Endothelial cell of umbilical vein (primary cell): ENCODE measurements at regions not wholly inside any gene's neighbourhood (a gene's known extent, or its start where the extent isn't known, plus 50 kb on each side); places are given as distances from the start of the nearest gene placed in this dataset.

Experiments used
- JUN ChIP-seq: IDR thresholded peaks from 2 replicates; pipeline ENCODE4 v1.6.1; 2011; ENCODE audit warnings: borderline replicate concordance, low read depth; ENCODE audit not compliant: insufficient read length, insufficient read depth
- TF ChIP-seq, protein P1 (sequence below), 2 donors: IDR thresholded peaks; 1 replicate in 1 of 2; 2 replicates in 1 of 2; pipeline ENCODE4 v1.5.1; 2011; ENCODE audit warnings: low read length in 2 of 2, mild to moderate bottlenecking in 2 of 2, moderate library complexity in 2 of 2, control low read depth in 1 of 2, inconsistent platforms in 1 of 2, low read depth in 1 of 2; ENCODE audit not compliant: insufficient read depth in 1 of 2; ENCODE audit errors: extremely low read depth in 1 of 2

DNA sequence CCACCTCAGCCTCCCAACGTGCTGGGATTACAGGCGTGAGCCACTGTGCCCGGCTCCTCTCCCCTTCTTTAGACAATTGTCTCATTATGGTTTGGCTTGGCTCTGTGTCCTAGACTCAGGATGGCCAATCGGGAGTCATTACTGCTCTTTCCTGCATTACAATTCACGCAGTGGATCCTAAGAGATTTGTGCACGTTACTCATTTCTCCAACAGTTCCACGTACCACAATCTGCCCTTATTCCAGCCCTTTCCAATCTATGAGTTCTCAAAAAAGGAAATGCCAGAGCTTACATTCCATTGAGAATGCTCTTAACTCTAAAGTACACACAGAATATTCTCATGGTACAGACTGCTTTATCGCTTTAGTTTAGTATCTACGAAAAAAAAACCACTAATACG, 357.0 kb downstream of the GPATCH2 start:
- no peak for TF ChIP-seq JUN
- TF ChIP-seq, protein P1, sequence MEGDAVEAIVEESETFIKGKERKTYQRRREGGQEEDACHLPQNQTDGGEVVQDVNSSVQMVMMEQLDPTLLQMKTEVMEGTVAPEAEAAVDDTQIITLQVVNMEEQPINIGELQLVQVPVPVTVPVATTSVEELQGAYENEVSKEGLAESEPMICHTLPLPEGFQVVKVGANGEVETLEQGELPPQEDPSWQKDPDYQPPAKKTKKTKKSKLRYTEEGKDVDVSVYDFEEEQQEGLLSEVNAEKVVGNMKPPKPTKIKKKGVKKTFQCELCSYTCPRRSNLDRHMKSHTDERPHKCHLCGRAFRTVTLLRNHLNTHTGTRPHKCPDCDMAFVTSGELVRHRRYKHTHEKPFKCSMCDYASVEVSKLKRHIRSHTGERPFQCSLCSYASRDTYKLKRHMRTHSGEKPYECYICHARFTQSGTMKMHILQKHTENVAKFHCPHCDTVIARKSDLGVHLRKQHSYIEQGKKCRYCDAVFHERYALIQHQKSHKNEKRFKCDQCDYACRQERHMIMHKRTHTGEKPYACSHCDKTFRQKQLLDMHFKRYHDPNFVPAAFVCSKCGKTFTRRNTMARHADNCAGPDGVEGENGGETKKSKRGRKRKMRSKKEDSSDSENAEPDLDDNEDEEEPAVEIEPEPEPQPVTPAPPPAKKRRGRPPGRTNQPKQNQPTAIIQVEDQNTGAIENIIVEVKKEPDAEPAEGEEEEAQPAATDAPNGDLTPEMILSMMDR (IDR thresholded peaks at IDR 0.05; ENCODE audit: extremely low read depth in 1 of 2, insufficient read depth in 1 of 2, low read depth in 1 of 2, low read length in 2 of 2) = no peak
